SK-MEL-5 (cell line): ENCODE measurements at regions not wholly inside any gene's neighbourhood (a gene's known extent, or its start where the extent isn't known, plus 50 kb on each side); places are given as distances from the start of the nearest gene placed in this dataset.
A peak's percentile ranks its signal among the peaks of the same experiment; 100 is the strongest.

Experiments used
- DNase-seq: peaks from one replicate; pipeline ENCODE4 v3.0.0-alpha.2; 2016; ENCODE audit warnings: low read depth, low spot score
- in situ Hi-C: cut with HindIII; loops from 2 replicates; pipeline ENCODE4 v1.10.0; 2016; ENCODE audit warnings: low sequenced_read_pairs, high pct_unique_total_duplicates, low pct_unique_long_range_greater_than_20kb

DNA sequence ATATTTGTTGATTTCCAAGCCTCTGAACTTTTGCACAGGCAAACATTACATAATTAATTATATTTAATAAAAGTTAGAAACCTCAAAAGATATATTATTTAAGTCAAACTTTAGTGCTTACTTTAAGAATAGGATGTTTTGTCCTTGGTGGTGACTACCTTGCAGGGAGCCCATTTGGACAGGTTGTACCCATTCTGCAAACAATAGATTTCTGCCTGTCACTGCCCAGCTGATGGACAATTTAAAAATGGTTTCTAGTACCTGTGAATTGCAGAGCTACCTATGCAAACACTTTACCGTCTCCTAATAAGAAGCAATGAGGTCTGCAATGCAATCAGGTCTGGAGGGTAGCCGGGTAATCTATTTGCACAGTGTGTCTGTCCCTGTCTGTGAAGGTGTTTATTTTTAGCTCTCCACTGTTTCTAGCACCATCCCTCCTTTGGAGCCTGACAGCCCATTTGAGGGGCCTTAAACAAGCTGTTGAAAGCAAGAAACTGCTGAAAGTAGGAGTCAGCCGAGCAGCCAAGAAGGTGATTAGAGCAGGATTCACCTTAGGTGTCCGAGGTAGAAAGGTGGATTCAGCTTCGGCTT lies 556.2 kb upstream of the CFAP20DC start:
- in situ Hi-C loops: no loop called here
- DNase-seq: no peak

DNA sequence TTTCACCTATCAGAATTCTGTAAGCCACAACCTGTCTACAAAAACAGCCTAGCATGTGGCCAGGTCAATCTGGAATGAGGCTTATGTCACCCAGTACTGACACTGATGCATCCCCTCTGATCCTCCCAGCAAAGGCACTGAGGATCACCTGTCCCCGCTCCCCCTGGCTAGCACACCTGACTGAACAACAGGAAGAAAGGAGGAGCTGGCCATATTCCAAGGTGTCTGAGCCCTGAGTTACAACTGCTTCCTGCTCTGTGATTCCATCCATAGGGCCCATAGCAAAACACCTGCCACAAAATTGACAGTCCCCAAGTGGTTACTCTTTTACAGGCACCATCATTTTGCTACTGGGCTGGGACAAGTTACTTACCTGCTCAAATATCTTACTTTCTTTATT lies 555.5 kb upstream of the CFAP20DC start:
- no peak for DNase-seq
- in situ Hi-C loops: no loop called here

DNA sequence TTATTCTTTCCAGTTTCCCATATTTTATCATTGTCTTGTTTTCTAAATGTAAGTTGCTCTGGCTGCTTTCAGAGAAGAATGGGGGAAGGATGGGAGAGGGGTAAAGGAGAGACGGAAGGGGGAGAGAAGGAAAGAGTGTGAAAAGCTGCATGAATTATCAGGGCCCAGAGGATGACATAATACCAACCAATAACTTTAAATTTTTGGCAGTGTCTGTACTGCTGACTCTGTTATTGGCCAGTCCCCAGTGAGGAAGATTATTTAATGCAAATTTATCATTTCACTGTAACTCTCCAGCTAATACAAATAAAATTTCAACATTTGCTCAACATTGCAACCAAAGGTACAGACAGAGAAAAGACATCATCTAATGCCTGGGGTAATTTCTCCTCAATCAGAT lies 551.7 kb upstream of the CFAP20DC start:
- no peak for DNase-seq
- in situ Hi-C loops: no loop called here

DNA sequence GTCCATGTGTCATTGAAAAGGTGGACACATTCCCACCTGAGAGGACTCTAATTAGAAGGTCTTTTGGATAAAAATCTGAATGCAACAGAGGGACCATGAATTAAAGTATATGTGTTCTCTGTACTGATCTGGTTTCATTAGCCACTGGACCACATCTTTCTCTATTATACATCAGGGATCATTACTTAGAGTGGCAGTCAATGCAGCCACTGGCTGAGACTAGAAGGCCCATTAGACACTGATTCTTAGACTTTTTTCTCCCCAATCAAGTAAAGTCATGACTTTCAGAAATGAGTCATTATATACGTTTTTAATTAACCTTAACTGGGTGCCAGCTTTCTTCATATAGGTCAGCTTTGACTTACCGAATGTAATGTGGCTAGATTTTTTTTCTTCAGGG lies 550.8 kb upstream of the CFAP20DC start:
- DNase-seq: no peak
- in situ Hi-C loops: no loop called here

DNA sequence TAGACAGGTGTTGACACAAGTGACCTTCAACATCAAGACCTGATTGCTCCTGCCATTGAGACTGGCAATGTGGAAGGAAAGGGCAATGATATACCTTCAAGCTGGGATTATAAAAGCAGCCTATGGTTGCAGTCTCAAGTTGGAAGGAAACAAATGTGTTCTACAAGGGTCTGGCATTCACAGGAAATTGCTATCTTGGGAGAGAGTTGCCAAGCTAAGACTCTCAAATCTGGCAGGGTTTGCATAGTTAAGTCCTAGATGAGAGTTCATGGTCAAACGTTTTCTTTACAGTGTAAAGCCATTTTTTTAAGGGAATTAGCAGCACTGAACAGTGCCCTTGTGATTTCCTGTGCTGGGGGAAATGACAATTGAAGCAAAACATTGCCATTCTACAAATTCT lies 546.9 kb upstream of the CFAP20DC start:
- no peak for DNase-seq
- in situ Hi-C loops: no loop called here

DNA sequence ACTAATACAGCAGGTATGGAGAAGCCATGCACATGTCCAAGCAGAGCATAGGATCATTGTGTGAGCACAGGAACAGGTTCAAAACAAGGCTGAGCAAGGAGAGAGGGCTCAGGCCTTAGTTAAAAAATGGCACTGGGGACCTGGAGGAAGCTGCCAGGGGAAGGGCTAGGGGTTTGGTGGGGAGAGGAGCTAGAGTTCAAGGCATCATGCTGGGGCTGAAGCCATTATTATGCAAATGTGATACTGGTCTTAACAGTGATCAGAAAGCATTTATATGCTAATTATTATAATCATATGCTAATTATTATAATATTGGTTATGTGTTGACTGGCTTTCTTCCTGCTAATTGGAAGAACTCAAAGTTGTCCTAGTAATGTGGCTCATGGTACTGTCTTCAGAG lies 546.0 kb upstream of the CFAP20DC start:
- in situ Hi-C loops: no loop called here
- DNase-seq: no peak

DNA sequence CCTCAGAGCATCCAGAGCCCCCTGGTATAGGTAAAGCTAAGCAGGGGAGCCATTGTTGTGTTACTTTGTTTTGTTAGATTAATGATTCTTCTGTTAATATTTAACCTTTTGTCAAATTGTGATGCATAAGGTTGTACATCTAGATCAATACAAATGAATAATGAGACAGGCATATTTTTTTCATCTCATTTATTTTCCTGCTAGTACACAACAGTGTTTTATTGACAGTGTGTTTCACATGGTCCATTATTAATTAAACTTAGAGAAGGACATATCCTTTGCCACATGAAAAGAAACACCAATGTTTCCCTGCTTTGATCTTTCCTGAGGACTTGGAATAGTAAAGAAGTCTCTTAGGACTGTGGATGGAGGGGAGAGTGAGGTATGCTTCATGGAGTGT lies 543.6 kb upstream of the CFAP20DC start:
- in situ Hi-C loops: no loop called here
- no peak for DNase-seq

DNA sequence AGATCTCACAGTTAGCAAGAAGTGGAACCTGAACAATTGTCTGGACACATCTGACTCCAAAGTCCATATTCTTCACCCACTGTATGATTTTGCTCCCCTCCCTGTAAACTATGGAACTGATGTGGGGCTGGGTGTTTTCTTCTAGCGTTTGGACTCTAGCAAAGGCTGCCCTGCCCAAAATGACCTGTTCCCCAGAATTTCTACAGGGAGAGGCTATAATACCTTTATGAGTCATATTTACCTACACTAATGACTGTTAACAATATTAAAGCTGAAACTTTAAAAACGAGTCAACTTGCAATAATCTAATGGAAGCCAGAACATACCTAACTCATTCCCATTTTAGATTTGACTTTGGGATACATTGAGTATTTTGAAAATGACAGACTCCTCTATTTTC lies 531.2 kb upstream of the CFAP20DC start:
- in situ Hi-C loops: no loop called here
- DNase-seq: no peak

DNA sequence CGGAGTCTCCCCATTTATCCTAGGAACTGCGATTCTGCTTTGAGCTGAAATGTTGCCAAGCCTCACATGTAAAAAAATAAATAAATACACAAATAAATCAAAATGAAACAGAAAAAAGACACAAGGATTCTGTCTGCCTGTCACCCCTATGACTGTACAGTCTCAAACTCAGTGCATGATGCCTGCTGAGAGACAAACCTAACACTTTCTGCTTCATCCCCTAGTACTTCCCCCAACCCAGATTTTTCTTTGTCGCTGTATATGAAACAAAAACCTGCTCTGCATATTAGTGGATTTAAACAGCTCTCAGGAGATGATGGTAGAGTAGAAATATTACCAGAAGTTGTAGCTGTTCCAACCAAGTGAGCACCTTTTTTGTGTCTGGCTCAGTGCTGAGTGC lies 530.7 kb upstream of the CFAP20DC start:
- DNase-seq: no peak
- in situ Hi-C loops: no loop called here

DNA sequence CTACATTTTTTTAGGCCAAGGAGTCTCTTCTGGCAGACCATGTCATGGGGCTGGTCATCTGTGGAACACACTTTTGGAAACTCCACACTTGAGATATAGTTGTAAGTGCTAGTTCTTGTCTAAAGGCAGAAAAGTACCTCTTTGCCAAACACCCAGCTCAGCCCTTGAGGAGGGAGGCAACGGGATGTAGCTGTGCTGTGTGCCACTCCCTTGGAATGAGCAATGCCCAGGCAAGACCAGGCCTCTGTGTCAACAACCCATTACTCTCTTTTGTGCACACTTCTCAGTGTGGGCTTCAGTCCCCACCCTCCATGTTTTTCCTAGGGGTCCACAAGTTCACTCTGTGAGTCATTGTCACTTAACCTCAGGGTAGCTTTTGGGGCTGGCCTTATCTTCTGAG lies 528.3 kb upstream of the CFAP20DC start:
- DNase-seq: no peak
- in situ Hi-C loops: no loop called here

DNA sequence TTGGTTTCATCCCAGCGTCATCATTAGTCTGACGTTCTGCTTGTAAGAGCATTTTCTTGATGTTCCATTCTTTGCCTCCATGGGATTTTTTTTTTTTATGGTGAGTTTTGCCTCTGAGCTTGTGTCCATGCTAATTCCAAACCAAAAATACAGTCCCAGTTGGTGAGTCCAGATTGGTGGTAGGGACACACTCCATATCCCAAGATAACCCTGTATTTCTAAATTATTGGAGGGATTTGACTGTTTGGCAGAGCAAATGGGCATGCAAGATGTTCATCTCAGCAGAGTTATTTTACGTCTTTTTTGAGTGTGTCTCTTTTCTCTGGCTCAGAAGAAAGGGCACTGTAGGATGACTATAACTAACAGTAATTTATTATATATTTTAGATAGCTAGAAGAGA lies 526.8 kb upstream of the CFAP20DC start:
- in situ Hi-C loops: no loop called here
- DNase-seq: no peak

DNA sequence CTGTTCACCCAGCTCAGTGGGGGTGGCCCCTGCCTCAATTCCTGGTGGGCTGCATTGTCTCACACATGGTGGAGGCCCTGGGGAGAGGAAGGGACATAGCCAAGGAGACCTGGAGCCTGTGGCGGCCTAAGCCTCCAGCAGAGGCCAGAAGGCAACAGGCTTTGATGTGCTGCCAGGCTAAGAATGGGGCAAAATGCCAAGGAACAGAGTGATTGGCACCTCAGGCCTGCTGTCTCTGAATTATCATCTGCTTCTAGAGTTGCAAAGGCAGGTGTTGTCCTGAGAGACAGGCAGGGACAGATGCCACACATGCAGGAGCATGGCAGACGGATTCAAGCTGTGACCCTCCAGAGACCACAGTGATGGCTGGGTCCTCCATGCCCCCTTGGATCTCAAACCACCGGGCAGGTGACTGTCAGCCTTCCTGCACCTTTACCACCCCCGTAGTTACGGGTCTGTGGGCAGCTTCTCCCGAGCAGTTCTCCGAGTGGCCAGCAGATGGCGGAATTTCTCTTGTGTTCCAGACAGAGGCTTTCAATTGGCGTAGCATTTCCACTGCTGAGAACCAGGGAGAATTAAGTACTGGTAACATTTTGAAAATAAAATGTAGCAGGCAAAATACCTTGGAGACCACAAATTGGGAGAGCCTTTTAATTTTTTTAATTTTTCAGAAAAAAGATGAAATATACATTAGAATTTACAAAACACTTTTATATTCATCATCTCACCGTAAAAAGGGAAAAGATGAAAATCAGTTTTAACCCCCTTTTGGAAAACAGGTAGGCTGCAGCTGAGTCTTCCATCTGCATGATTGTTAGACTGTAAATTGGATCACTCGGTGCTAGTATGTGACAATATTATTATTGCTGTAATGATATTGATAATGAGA lies 525.5 kb upstream of the CFAP20DC start:
- in situ Hi-C loops: no loop called here
- peak; percentile 82 for DNase-seq

DNA sequence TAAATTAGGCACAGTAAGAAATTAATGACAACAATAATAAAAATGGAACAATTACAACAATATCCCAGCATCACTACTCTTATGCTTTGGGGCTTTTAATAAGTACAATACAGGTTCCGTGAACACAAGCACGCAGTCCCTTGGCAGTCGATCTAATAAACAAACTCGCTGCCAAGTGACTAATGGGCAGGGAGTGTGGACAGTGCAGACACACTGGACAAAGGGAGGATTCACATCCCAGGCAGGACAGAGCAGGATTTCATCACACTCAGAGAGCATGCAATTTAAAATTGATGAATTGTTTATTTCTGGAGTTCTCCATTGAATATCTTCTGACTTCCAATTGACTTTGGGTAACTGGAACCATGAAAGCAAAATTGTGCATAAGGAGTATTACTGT lies 524.1 kb upstream of the CFAP20DC start:
- in situ Hi-C loops: no loop called here
- DNase-seq: peak; percentile 64

DNA sequence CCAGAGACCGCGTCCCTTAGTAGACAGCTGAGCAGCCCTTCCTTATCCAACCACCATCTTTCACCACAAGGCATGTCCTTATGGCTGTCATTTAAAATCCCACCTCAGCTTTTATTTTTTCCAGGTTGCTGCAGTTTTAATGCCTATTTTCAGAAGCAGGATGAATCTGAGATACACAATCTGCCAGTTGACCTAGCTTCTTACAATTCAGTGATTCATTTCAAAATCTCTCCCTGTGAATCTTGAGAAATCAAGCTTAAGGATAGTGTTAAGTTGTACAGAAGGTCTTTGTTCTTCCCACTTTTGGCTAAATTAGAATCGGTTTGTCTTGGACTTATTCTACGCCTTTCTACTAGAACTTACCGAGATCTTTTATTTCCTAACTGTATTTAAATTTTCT lies 522.3 kb upstream of the CFAP20DC start:
- DNase-seq: peak; percentile 5
- in situ Hi-C loops: no loop called here

DNA sequence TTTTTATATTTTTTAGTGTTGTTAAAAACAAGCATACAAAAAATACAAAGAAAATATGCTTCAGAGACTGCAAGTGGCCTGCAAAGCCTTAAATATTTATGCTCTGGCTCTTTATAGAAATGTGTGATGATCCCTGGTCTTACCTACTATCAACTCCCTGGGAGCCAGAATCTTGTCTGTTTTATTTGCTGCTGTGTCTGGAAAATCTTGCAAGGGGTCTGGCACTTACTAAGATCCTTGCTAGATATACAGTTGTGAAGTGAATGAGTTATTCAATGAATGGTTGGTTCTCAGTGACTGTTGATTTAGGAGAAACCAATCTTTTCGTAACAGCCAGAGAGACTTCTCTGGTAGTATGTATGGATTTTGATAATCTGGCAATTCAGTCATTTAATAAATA lies 521.0 kb upstream of the CFAP20DC start:
- DNase-seq: no peak
- in situ Hi-C loops: no loop called here

DNA sequence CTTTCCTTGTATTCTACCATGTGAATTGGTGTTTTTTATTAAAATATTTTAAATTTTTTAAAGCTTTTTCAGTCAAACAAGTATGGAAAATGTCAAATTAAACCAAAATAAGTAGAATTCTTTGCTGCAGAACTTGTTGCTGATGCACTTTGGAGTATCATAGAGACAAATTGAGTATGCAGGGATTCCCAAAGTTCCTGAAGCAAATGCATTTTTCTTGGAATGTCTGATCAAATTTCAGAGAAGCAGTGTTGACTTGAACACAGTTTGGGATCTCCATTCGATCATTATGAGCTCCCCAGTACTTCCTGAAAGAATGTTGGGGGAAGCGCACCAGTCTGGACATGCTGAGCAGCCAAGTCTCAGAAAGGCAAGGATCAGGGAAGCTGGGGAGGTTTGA lies 517.8 kb upstream of the CFAP20DC start:
- in situ Hi-C loops: no loop called here
- no peak for DNase-seq

DNA sequence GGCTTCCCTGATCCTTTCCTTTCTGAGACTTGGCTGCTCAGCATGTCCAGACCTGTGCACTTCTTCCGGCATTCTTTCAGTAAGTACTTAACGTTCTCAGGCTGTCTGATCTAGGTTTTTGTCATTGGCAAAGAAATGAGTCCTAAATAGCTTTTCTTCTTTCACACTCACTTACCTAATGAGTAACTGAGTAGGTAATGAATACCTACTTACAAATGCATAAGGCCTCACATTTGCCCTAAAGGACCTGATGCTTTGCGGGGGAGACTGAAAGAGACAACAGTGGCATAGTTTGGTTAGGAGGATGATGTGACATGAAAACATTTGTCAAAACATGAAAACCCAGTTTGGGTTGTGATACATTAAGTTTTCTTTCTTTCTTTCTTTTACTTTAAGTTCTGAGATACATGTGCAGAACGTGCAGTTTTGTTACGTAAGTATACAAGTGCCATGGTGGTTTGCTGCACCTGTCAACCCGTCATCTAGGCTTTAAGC lies 516.7 kb upstream of the CFAP20DC start:
- in situ Hi-C loops: no loop called here
- no peak for DNase-seq

DNA sequence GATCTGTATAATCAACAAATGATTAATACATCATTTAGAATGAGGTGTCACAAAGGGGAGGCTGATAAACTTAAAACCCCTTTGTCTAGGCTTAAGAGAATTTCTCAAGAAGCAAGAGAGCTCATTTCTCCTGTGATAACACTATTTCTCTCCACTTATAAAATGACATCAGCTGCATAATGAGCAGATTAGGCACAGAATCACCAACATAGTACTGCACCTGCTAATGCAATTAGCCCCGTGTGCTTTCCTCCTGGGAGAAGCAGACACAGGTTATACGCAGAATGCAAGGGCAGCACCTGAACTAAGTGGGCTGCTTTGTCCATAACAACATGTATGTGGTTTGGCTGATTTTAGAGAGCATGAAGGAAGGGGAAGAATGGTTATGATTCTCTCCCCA lies 515.3 kb upstream of the CFAP20DC start:
- in situ Hi-C loops: no loop called here

DNA sequence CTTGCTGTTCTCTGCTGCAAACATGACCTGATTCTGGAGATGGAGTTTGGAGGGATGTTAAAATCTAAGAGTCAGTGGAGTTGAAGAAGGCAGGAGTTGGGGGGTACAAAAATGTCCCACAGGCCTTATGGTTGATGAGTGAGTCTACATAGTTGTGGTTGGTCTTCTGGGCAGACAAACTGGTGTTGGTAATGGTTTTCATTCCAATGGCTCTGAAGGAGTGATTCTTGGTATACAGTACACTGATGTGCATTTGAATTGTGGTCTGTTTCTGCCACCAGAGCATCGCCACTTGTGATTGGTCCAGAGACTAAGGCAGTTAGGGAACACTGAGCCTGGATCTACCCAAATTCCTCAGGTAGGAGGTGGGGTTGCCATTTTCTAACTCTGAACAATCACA lies 514.1 kb upstream of the CFAP20DC start:
- in situ Hi-C loops: no loop called here
- DNase-seq: no peak

More for the DNA sequence above, 515.3 kb upstream of the CFAP20DC start:
- no peak for DNase-seq
